CD4-positive, alpha-beta T cell (primary cell): ENCODE measurements at regions not wholly inside any gene's neighbourhood (a gene's known extent, or its start where the extent isn't known, plus 50 kb on each side); places are given as distances from the start of the nearest gene placed in this dataset.
"Not testable (repeated sequence)": the region's sequence is repeated elsewhere in the genome, so short reads cannot be mapped to it uniquely, and the experiment has no call there.

Experiments used
- ATAC-seq: fragments of 200-7000 bp; cut with Tn5 transposase; one replicate; pipeline ENCODE4 v1.10.0; 2022; ENCODE audit warnings: mild to moderate bottlenecking; ENCODE audit not compliant: poor library complexity
- CTCF ChIA-PET: fragments of 350-600 bp; sonication (Branson Sonifier 250); formaldehyde crosslinking; loops from one replicate; lab custom pipeline; 2021; ENCODE audit warnings: antibody characterized with exemption, inconsistent platforms; lab: Charles Lee
- POLR2A ChIA-PET: fragments of 350-600 bp; sonication (Branson Sonifier 250); formaldehyde crosslinking; loops from one replicate; lab custom pipeline; 2021; ENCODE audit warnings: antibody characterized with exemption, inconsistent platforms; lab: Charles Lee
- DNase-seq, 14 experiments: peaks; one replicate each; pipeline ENCODE4 v3.0.0-alpha.2; 2013 to 2020; ENCODE audit warnings: mixed read lengths in 2 of 14
- H3K27ac ChIP-seq, 2 donors: one replicate each; pipeline versions ENCODE4 v1.5.1 to v1.7.0; 2013; ENCODE audit warnings: low read length in 2 of 2, low read depth in 1 of 2, mild to moderate bottlenecking in 1 of 2
- H3K27me3 ChIP-seq, 2 experiments: 1 replicate in 1 of 2; 2 replicates in 1 of 2; pipeline versions ENCODE4 v1.6.1 to v1.7.0; 2013; ENCODE audit warnings: low read length in 2 of 2, control low read depth in 1 of 2, mild to moderate bottlenecking in 1 of 2, moderate library complexity in 1 of 2; ENCODE audit not compliant: insufficient read depth in 2 of 2, control insufficient read depth in 1 of 2
- H3K36me3 ChIP-seq: one replicate; pipeline ENCODE4 v1.6.1; 2013; ENCODE audit warnings: low read length, control low read depth; ENCODE audit not compliant: insufficient read depth
- H3K4me1 ChIP-seq: one replicate; pipeline ENCODE4 v1.6.1; 2013; ENCODE audit warnings: low read length, control low read depth; ENCODE audit not compliant: insufficient read depth
- H3K4me3 ChIP-seq: one replicate; pipeline ENCODE4 v1.5.1; 2013; ENCODE audit warnings: mild to moderate bottlenecking, low read length, moderate library complexity
- H3K9me3 ChIP-seq, 2 experiments: 1 replicate in 1 of 2; 2 replicates in 1 of 2; pipeline versions ENCODE4 v1.6.1 to v1.7.0; 2013; ENCODE audit warnings: low read length in 2 of 2, mild to moderate bottlenecking in 2 of 2, control low read depth in 1 of 2, moderate library complexity in 1 of 2; ENCODE audit not compliant: control insufficient read depth in 1 of 2, insufficient read depth in 1 of 2
- H3K27ac Mint-ChIP-seq: one replicate; pipeline ENCODE4 v1.8.0; 2020; ENCODE audit warnings: mixed read lengths
- H3K27me3 Mint-ChIP-seq: one replicate; pipeline ENCODE4 v1.8.0; 2021; ENCODE audit warnings: mixed read lengths
- H3K36me3 Mint-ChIP-seq: one replicate; pipeline ENCODE4 v1.8.0; 2021; ENCODE audit warnings: low read depth, mixed read lengths
- H3K4me1 Mint-ChIP-seq: one replicate; pipeline ENCODE4 v1.8.0; 2021; ENCODE audit warnings: low read depth, mixed read lengths
- H3K4me3 Mint-ChIP-seq: one replicate; pipeline ENCODE4 v1.8.0; 2020; ENCODE audit warnings: mild to moderate bottlenecking, mixed read lengths
- H3K9me3 Mint-ChIP-seq: one replicate; pipeline ENCODE4 v1.8.0; 2020; ENCODE audit warnings: mixed read lengths
- intact Hi-C, 2 experiments: fragments of 100-400 bp; cut with DNase I in 1 of 2; cut with micrococcal nuclease in 1 of 2; formaldehyde crosslinking; loops; one replicate each; pipeline versions ENCODE4 v1.15.1 to v1.9.0; 2023 to 2025; cut with DNase I, micrococcal nuclease
- TF ChIP-seq, protein P1 (sequence below): fragments of 200-600 bp; IDR thresholded peaks from one replicate; pipeline ENCODE4 v1.8.0; 2022; ENCODE audit warnings: antibody characterized with exemption, mild to moderate bottlenecking

- Histone ChIP-seq H3K27ac (no peak overlapping the region), H3K36me3 (no peaks in the 10 kb centered on the region), H3K4me1 (no peaks in the 10 kb centered on the region), H3K9me3 (peaks cover 0 to 5% of the 10 kb centered on the region in 2 experiments), H3K27me3 (peaks cover 0 to 10% of the 10 kb centered on the region in 2 experiments), H3K4me3 (no peak overlapping the region)
- TF ChIP-seq, protein P1, sequence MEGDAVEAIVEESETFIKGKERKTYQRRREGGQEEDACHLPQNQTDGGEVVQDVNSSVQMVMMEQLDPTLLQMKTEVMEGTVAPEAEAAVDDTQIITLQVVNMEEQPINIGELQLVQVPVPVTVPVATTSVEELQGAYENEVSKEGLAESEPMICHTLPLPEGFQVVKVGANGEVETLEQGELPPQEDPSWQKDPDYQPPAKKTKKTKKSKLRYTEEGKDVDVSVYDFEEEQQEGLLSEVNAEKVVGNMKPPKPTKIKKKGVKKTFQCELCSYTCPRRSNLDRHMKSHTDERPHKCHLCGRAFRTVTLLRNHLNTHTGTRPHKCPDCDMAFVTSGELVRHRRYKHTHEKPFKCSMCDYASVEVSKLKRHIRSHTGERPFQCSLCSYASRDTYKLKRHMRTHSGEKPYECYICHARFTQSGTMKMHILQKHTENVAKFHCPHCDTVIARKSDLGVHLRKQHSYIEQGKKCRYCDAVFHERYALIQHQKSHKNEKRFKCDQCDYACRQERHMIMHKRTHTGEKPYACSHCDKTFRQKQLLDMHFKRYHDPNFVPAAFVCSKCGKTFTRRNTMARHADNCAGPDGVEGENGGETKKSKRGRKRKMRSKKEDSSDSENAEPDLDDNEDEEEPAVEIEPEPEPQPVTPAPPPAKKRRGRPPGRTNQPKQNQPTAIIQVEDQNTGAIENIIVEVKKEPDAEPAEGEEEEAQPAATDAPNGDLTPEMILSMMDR = no peak
- Mint-ChIP-seq H3K4me3 (no peak overlapping the region), H3K36me3 (no peaks in the 10 kb centered on the region), H3K9me3 (no peaks in the 10 kb centered on the region), H3K27ac (no peak overlapping the region), H3K4me1 (no peaks in the 10 kb centered on the region), H3K27me3 (peaks cover 45% of the 10 kb centered on the region)
- intact Hi-C loops = no loop called here
- ATAC-seq (no peak), DNase-seq (no peak)
- POLR2A ChIA-PET = no interaction called here
- CTCF ChIA-PET = no interaction called here
These were observed 233.1 kb upstream of the FOXF1 start for GRCh38 chr16:86277221-86277620.

DNA sequence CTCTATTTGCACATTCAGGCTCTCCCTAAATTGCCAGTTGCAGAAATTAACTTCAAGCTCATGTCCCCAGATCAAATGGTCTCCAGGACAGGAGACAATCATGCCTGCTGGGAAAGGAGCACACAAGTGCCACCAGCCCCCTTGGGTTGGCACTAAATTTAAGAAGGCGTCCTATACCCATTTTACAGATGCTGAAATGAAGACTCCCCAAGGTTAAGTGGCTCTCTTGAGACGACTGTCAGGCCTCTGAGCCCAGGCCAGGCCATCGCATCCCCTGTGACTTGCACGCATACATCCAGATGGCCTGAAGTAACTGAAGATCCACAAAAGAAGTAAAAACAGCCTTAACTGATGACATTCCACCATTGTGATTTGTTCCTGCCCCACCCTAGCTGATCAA lies 232.5 kb upstream of the FOXF1 start:
- H3K27ac Mint-ChIP-seq, H3K36me3 ChIP-seq, H3K4me3 ChIP-seq, H3K4me3 Mint-ChIP-seq, H3K4me1 ChIP-seq, H3K4me1 Mint-ChIP-seq, H3K9me3 Mint-ChIP-seq, intact Hi-C loops, H3K9me3 ChIP-seq, H3K27me3 ChIP-seq, ATAC-seq, POLR2A ChIA-PET, H3K36me3 Mint-ChIP-seq, H3K27ac ChIP-seq, CTCF ChIA-PET, DNase-seq: not testable (repeated sequence)
- H3K27me3 Mint-ChIP-seq = peaks cover 49% of the 10 kb centered on the region

DNA sequence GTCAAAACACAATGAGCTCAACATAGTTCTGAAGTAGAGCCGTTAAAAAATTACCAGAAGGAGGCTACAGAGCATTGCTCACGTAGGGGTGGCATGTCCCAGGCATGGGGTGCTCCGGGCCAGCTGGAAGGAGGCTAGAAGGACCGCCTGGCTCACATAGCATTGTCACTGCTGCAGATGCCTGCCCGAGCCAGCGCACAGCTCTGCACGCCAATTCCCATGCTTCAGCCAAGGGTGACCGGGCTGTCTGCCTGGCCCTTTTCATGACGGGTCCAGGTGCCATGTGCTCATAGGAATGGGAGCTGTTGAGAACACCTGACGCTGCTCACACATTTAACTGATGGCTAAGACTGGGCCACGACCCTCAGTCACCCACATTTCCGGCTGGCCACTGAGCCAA lies 228.9 kb upstream of the FOXF1 start:
- TF ChIP-seq, protein P1 = no peak
- Mint-ChIP-seq H3K27me3 (peaks cover 59% of the 10 kb centered on the region), H3K9me3 (no peaks in the 10 kb centered on the region), H3K4me3 (no peak overlapping the region), H3K27ac (no peak overlapping the region), H3K4me1 (no peaks in the 10 kb centered on the region), H3K36me3 (no peaks in the 10 kb centered on the region)
- intact Hi-C loops = no loop called here
- POLR2A ChIA-PET = no interaction called here
- no peak for DNase-seq
- ATAC-seq = no peak
- Histone ChIP-seq H3K9me3 (peaks cover 0 to 6% of the 10 kb centered on the region in 2 experiments), H3K4me1 (no peaks in the 10 kb centered on the region), H3K36me3 (no peaks in the 10 kb centered on the region), H3K4me3 (no peak overlapping the region), H3K27me3 (peaks cover 14 to 20% of the 10 kb centered on the region in 2 experiments), H3K27ac (no peak overlapping the region)
- CTCF ChIA-PET = no interaction called here

GRCh38 chr16:86283944-86284343 lies 226.4 kb upstream of the FOXF1 start:
- peaks cover 69% of the 10 kb centered on the region for H3K27me3 Mint-ChIP-seq
- no peak overlapping the region for H3K4me3 ChIP-seq
- DNase-seq (no peak), ATAC-seq (no peak)
- TF ChIP-seq, protein P1 = no peak
- H3K4me3 Mint-ChIP-seq = no peak overlapping the region
- no peaks in the 10 kb centered on the region for H3K9me3 Mint-ChIP-seq
- H3K4me1 Mint-ChIP-seq = no peaks in the 10 kb centered on the region
- H3K36me3 Mint-ChIP-seq = no peaks in the 10 kb centered on the region
- H3K9me3 ChIP-seq = peaks cover 0 to 13% of the 10 kb centered on the region in 2 experiments
- H3K36me3 ChIP-seq = no peaks in the 10 kb centered on the region
- CTCF ChIA-PET = no interaction called here
- POLR2A ChIA-PET = no interaction called here
- intact Hi-C loops = no loop called here
- no peak overlapping the region for H3K27ac Mint-ChIP-seq
- H3K27ac ChIP-seq = no peak overlapping the region
- H3K4me1 ChIP-seq = no peaks in the 10 kb centered on the region
- peaks cover 38 to 46% of the 10 kb centered on the region in 2 experiments for H3K27me3 ChIP-seq
